Suprapubic skin (tissue), 4 donors: ENCODE measurements at regions not wholly inside any gene's neighbourhood (a gene's known extent, or its start where the extent isn't known, plus 50 kb on each side); places are given as distances from the start of the nearest gene placed in this dataset.

ENCODE experiments used
- DNase-seq, 2 donors: peaks; one replicate each; pipeline ENCODE4 v3.0.0-alpha.2; 2019; ENCODE audit warnings: low spot score in 2 of 2
- H3K27ac ChIP-seq: fragments of 200-600 bp; sonication (generic); one replicate; pipeline ENCODE4 v1.5.1; 2019
- H3K27me3 ChIP-seq: fragments of 200-600 bp; sonication (generic); one replicate; pipeline ENCODE4 v1.5.1; 2019
- H3K36me3 ChIP-seq: fragments of 200-600 bp; sonication (generic); one replicate; pipeline ENCODE4 v1.5.1; 2019
- H3K4me1 ChIP-seq: fragments of 200-600 bp; sonication (generic); one replicate; pipeline ENCODE4 v1.5.1; 2019
- H3K4me3 ChIP-seq: fragments of 200-600 bp; sonication (generic); one replicate; pipeline ENCODE4 v1.5.1; 2019; ENCODE audit warnings: mild to moderate bottlenecking
- H3K9me3 ChIP-seq: fragments of 200-600 bp; sonication (generic); one replicate; pipeline ENCODE4 v1.5.1; 2019
- CTCF ChIP-seq, 2 donors: fragments of 200-600 bp in 1 of 2; fragments of 450-650 bp in 1 of 2; sonication (generic) in 1 of 2; IDR thresholded peaks; one replicate each; pipeline ENCODE4 v1.5.1; 2016 to 2019; ENCODE audit warnings: antibody characterized with exemption in 2 of 2, mild to moderate bottlenecking in 1 of 2, moderate library complexity in 1 of 2
- EP300 ChIP-seq: sonication (generic); formaldehyde crosslinking; IDR thresholded peaks from one replicate; pipeline ENCODE4 v1.6.1; 2017; ENCODE audit warnings: antibody characterized with exemption
- POLR2A ChIP-seq, 2 donors: fragments of 450-650 bp; IDR thresholded peaks; one replicate each; pipeline ENCODE4 v1.6.1; 2017; ENCODE audit warnings: antibody characterized with exemption in 2 of 2, mild to moderate bottlenecking in 2 of 2, moderate library complexity in 2 of 2
- POLR2AphosphoS5 ChIP-seq, 3 donors: sonication (generic); formaldehyde crosslinking; IDR thresholded peaks; one replicate each; pipeline ENCODE4 v1.6.1; 2017; ENCODE audit warnings: antibody characterized with exemption in 3 of 3
- WGBS: methylation state at CpG from one replicate; pipeline ENCODE4 v1.1.5; 2018; 5-methylcytosine and 5-hydroxymethylcytosine counted together

- DNase-seq: no peak
- Histone ChIP-seq H3K4me1 (no peaks in the 10 kb centered on the region), H3K27me3 (no peaks in the 10 kb centered on the region), H3K9me3 (no peaks in the 10 kb centered on the region), H3K27ac (no peak overlapping the region), H3K4me3 (no peak overlapping the region), H3K36me3 (no peaks in the 10 kb centered on the region)
- WGBS: 67% methylated on average over 2 of the region's 2 CpGs
- TF ChIP-seq POLR2AphosphoS5 (IDR thresholded peaks at IDR 0.05) (no peak), CTCF (IDR thresholded peaks at IDR 0.05) (no peak), POLR2A (IDR thresholded peaks at IDR 0.05) (no peak), EP300 (no peak)
Observed at GRCh38 chr4:30870513-30870912, 150.3 kb downstream of the PCDH7 start.

GRCh38 chr4:30875658-30876269 lies 155.6 kb downstream of the PCDH7 start:
- no peaks in the 10 kb centered on the region for H3K4me1 ChIP-seq
- H3K27me3 ChIP-seq: no peaks in the 10 kb centered on the region
- H3K9me3 ChIP-seq: no peaks in the 10 kb centered on the region
- no peak overlapping the region for H3K4me3 ChIP-seq
- no peaks in the 10 kb centered on the region for H3K36me3 ChIP-seq
- DNase-seq: no peak
- WGBS: 43% methylated on average over 3 of the region's 3 CpGs
- TF ChIP-seq POLR2AphosphoS5 (IDR thresholded peaks at IDR 0.05) (no peak), CTCF (IDR thresholded peaks at IDR 0.05) (no peak), EP300 (no peak), POLR2A (IDR thresholded peaks at IDR 0.05) (no peak)
- H3K27ac ChIP-seq: no peak overlapping the region

- TF ChIP-seq EP300 (no peak), POLR2A (IDR thresholded peaks at IDR 0.05) (no peak), CTCF (IDR thresholded peaks at IDR 0.05) (no peak), POLR2AphosphoS5 (IDR thresholded peaks at IDR 0.05) (no peak)
- Histone ChIP-seq H3K36me3 (no peaks in the 10 kb centered on the region), H3K27me3 (no peaks in the 10 kb centered on the region), H3K27ac (no peak overlapping the region), H3K4me1 (no peaks in the 10 kb centered on the region), H3K9me3 (no peaks in the 10 kb centered on the region), H3K4me3 (no peak overlapping the region)
- no peak for DNase-seq
Observed at GRCh38 chr4:30879855-30880598, 159.9 kb downstream of the PCDH7 start.

- TF ChIP-seq CTCF (IDR thresholded peaks at IDR 0.05) (no peak), POLR2A (IDR thresholded peaks at IDR 0.05) (no peak), EP300 (no peak)
- no peak overlapping the region for H3K4me3 ChIP-seq
- H3K36me3 ChIP-seq: no peaks in the 10 kb centered on the region
- H3K4me1 ChIP-seq: no peaks in the 10 kb centered on the region
- H3K27ac ChIP-seq: no peak overlapping the region
- no peaks in the 10 kb centered on the region for H3K9me3 ChIP-seq
- no peak for DNase-seq
- WGBS: 75% methylated on average over 2 of the region's 2 CpGs
- no peaks in the 10 kb centered on the region for H3K27me3 ChIP-seq
Observed at GRCh38 chr4:30881985-30882384, 161.8 kb downstream of the PCDH7 start.

GRCh38 chr4:30882443-30882842 lies 162.3 kb downstream of the PCDH7 start:
- DNase-seq: no peak
- no peak overlapping the region for H3K4me3 ChIP-seq
- TF ChIP-seq POLR2A (IDR thresholded peaks at IDR 0.05): no peak
- no peak for TF ChIP-seq POLR2AphosphoS5 (IDR thresholded peaks at IDR 0.05)
- TF ChIP-seq CTCF (IDR thresholded peaks at IDR 0.05): no peak
- no peak for TF ChIP-seq EP300
- H3K27me3 ChIP-seq: no peaks in the 10 kb centered on the region
- no peaks in the 10 kb centered on the region for H3K36me3 ChIP-seq
- no peaks in the 10 kb centered on the region for H3K4me1 ChIP-seq
- H3K9me3 ChIP-seq: no peaks in the 10 kb centered on the region
- no peak overlapping the region for H3K27ac ChIP-seq
- 67% methylated on average over 1 of the region's 1 CpG for WGBS
